ENCODE measurements at regions not wholly inside any gene's neighbourhood (a gene's known extent, or its start where the extent isn't known, plus 50 kb on each side); places are given as distances from the start of the nearest gene placed in this dataset.
"Not testable (repeated sequence)": the region's sequence is repeated elsewhere in the genome, so short reads cannot be mapped to it uniquely, and the experiment has no call there.

GRCh38 chr2:153644955-153645354 is 166.4 kb upstream of the RPRM start:
- peak overlapping the region; percentile 12; the same call in 1 of the 2 replicates for H3K4me3 ChIP-seq
- DNase-seq (ENCODE audit: low read depth, low spot score) = no peak
- no peaks in the 10 kb centered on the region for H3K36me3 ChIP-seq (ENCODE audit: insufficient read depth, low read length)
- H3K9ac ChIP-seq (ENCODE audit: insufficient read length) = no peak overlapping the region
- H3K27ac ChIP-seq = no peak overlapping the region
- no peaks in the 10 kb centered on the region for H3K9me3 ChIP-seq (ENCODE audit: low read depth, low read length)
- TF ChIP-seq FOXP2 (optimal IDR thresholded peaks at IDR 0.05; ENCODE audit: control extremely low read depth, extremely low read length, insufficient read depth) (no peak), EZH2 (IDR thresholded peaks at IDR 0.05) (no peak), POLR2AphosphoS5 (IDR thresholded peaks at IDR 0.05; ENCODE audit: borderline replicate concordance, low read depth, low read length) (no peak)

GRCh38 chr2:153645599-153645998 is 167.0 kb upstream of the RPRM start:
- no peak overlapping the region for H3K27ac ChIP-seq
- no peak overlapping the region for H3K9ac ChIP-seq (ENCODE audit: insufficient read length)
- TF ChIP-seq FOXP2 (optimal IDR thresholded peaks at IDR 0.05; ENCODE audit: control extremely low read depth, extremely low read length, insufficient read depth) (no peak), EZH2 (IDR thresholded peaks at IDR 0.05) (no peak), POLR2AphosphoS5 (IDR thresholded peaks at IDR 0.05; ENCODE audit: borderline replicate concordance, low read depth, low read length) (no peak)
- H3K4me3 ChIP-seq = no peak overlapping the region
- H3K9me3 ChIP-seq (ENCODE audit: low read depth, low read length) = no peaks in the 10 kb centered on the region
- no peak for DNase-seq (ENCODE audit: low read depth, low spot score)
- no peaks in the 10 kb centered on the region for H3K36me3 ChIP-seq (ENCODE audit: insufficient read depth, low read length)

GRCh38 chr2:153657651-153658050 is 179.1 kb upstream of the RPRM start:
- no peaks in the 10 kb centered on the region for H3K36me3 ChIP-seq (ENCODE audit: insufficient read depth, low read length)
- H3K4me3 ChIP-seq = no peak overlapping the region
- H3K27ac ChIP-seq = no peak overlapping the region
- H3K9ac ChIP-seq (ENCODE audit: insufficient read length) = no peak overlapping the region
- no peaks in the 10 kb centered on the region for H3K9me3 ChIP-seq (ENCODE audit: low read depth, low read length)
- DNase-seq (ENCODE audit: low read depth, low spot score) = no peak
- TF ChIP-seq FOXP2 (optimal IDR thresholded peaks at IDR 0.05; ENCODE audit: control extremely low read depth, extremely low read length, insufficient read depth) (no peak), EZH2 (IDR thresholded peaks at IDR 0.05) (no peak), POLR2AphosphoS5 (IDR thresholded peaks at IDR 0.05; ENCODE audit: borderline replicate concordance, low read depth, low read length) (no peak)

GRCh38 chr2:153661801-153662200 is 183.2 kb upstream of the RPRM start:
- H3K4me3 ChIP-seq = no peak overlapping the region
- no peaks in the 10 kb centered on the region for H3K36me3 ChIP-seq (ENCODE audit: insufficient read depth, low read length)
- TF ChIP-seq FOXP2 (optimal IDR thresholded peaks at IDR 0.05; ENCODE audit: control extremely low read depth, extremely low read length, insufficient read depth) = no peak
- TF ChIP-seq POLR2AphosphoS5 (IDR thresholded peaks at IDR 0.05; ENCODE audit: borderline replicate concordance, low read depth, low read length) = no peak
- TF ChIP-seq EZH2 (IDR thresholded peaks at IDR 0.05) = no peak
- H3K9me3 ChIP-seq (ENCODE audit: low read depth, low read length) = no peaks in the 10 kb centered on the region
- H3K27ac ChIP-seq = no peak overlapping the region
- no peak for DNase-seq (ENCODE audit: low read depth, low spot score)
- no peak overlapping the region for H3K9ac ChIP-seq (ENCODE audit: insufficient read length)

- Histone ChIP-seq H3K9me3 (ENCODE audit: low read depth, low read length) (no peaks in the 10 kb centered on the region), H3K4me3 (no peak overlapping the region), H3K27ac (no peak overlapping the region), H3K9ac (ENCODE audit: insufficient read length) (no peak overlapping the region), H3K36me3 (ENCODE audit: insufficient read depth, low read length) (no peaks in the 10 kb centered on the region)
- TF ChIP-seq POLR2AphosphoS5 (IDR thresholded peaks at IDR 0.05; ENCODE audit: borderline replicate concordance, low read depth, low read length) (no peak), FOXP2 (optimal IDR thresholded peaks at IDR 0.05; ENCODE audit: control extremely low read depth, extremely low read length, insufficient read depth) (no peak), EZH2 (IDR thresholded peaks at IDR 0.05) (no peak)
- no peak for DNase-seq (ENCODE audit: low read depth, low spot score)
Observed at GRCh38 chr2:153663371-153663770, 184.8 kb upstream of the RPRM start.

GRCh38 chr2:153664009-153664408 is 185.4 kb upstream of the RPRM start:
- not testable (repeated sequence) for H3K27ac ChIP-seq; H3K9ac ChIP-seq (ENCODE audit: insufficient read length); H3K4me3 ChIP-seq; H3K36me3 ChIP-seq (ENCODE audit: insufficient read depth, low read length); H3K9me3 ChIP-seq (ENCODE audit: low read depth, low read length); DNase-seq (ENCODE audit: low read depth, low spot score)

- no peak for DNase-seq (ENCODE audit: low read depth, low spot score)
- TF ChIP-seq POLR2AphosphoS5 (IDR thresholded peaks at IDR 0.05; ENCODE audit: borderline replicate concordance, low read depth, low read length) (no peak), EZH2 (IDR thresholded peaks at IDR 0.05) (no peak), FOXP2 (optimal IDR thresholded peaks at IDR 0.05; ENCODE audit: control extremely low read depth, extremely low read length, insufficient read depth) (no peak)
Observed at GRCh38 chr2:153667475-153667874, 188.9 kb upstream of the RPRM start.

GRCh38 chr2:153668923-153669322 is 190.4 kb upstream of the RPRM start:
- TF ChIP-seq EZH2 (IDR thresholded peaks at IDR 0.05) (no peak), POLR2AphosphoS5 (IDR thresholded peaks at IDR 0.05; ENCODE audit: borderline replicate concordance, low read depth, low read length) (no peak), FOXP2 (optimal IDR thresholded peaks at IDR 0.05; ENCODE audit: control extremely low read depth, extremely low read length, insufficient read depth) (no peak)
- DNase-seq (ENCODE audit: low read depth, low spot score) = no peak
- Histone ChIP-seq H3K27ac (no peak overlapping the region), H3K36me3 (ENCODE audit: insufficient read depth, low read length) (no peaks in the 10 kb centered on the region), H3K4me3 (no peak overlapping the region), H3K9ac (ENCODE audit: insufficient read length) (no peak overlapping the region), H3K9me3 (ENCODE audit: low read depth, low read length) (no peaks in the 10 kb centered on the region)

More at GRCh38 chr2:153667475-153667874, 188.9 kb upstream of the RPRM start:
- Histone ChIP-seq H3K36me3 (ENCODE audit: insufficient read depth, low read length) (no peaks in the 10 kb centered on the region), H3K27ac (no peak overlapping the region), H3K9ac (ENCODE audit: insufficient read length) (no peak overlapping the region), H3K4me3 (no peak overlapping the region), H3K9me3 (ENCODE audit: low read depth, low read length) (no peaks in the 10 kb centered on the region)

GRCh38 chr2:153710128-153710527 is 161.6 kb upstream of the GALNT13 start:
- H3K36me3 ChIP-seq (ENCODE audit: insufficient read depth, low read length) = no peaks in the 10 kb centered on the region
- H3K9ac ChIP-seq (ENCODE audit: insufficient read length) = no peak overlapping the region
- no peaks in the 10 kb centered on the region for H3K9me3 ChIP-seq (ENCODE audit: low read depth, low read length)
- H3K27ac ChIP-seq = no peak overlapping the region
- TF ChIP-seq POLR2AphosphoS5 (IDR thresholded peaks at IDR 0.05; ENCODE audit: borderline replicate concordance, low read depth, low read length) (no peak), FOXP2 (optimal IDR thresholded peaks at IDR 0.05; ENCODE audit: control extremely low read depth, extremely low read length, insufficient read depth) (no peak), EZH2 (IDR thresholded peaks at IDR 0.05) (no peak)
- no peak overlapping the region for H3K4me3 ChIP-seq
- no peak for DNase-seq (ENCODE audit: low read depth, low spot score)

Measured in SK-N-MC (cell line).